A673 (cell line): ENCODE measurements at regions not wholly inside any gene's neighbourhood (a gene's known extent, or its start where the extent isn't known, plus 50 kb on each side); places are given as distances from the start of the nearest gene placed in this dataset.

Experiments
- CTCF ChIP-seq: fragments of 300-800, 200-600 bp; sonication (generic); conservative IDR thresholded peaks from 2 replicates; pipeline ENCODE4 v1.5.1; 2017; ENCODE audit warnings: low read depth, mild to moderate bottlenecking, antibody characterized with exemption, low read length, moderate library complexity, mixed read lengths
- EZH2 ChIP-seq: fragments of 200-600 bp; sonication (generic); IDR thresholded peaks from 2 replicates; pipeline ENCODE4 v1.6.1; 2017; ENCODE audit warnings: borderline replicate concordance, low read depth, mild to moderate bottlenecking, mixed read lengths, antibody characterized with exemption, low read length; ENCODE audit not compliant: poor library complexity, severe bottlenecking

GRCh38 chr3:15887261-15887660 lies 89.5 kb upstream of the ANKRD28 start:
- TF ChIP-seq CTCF (no peak), EZH2 (no peak)
